ENCODE measurements at regions not wholly inside any gene's neighbourhood (a gene's known extent, or its start where the extent isn't known, plus 50 kb on each side); places are given as distances from the start of the nearest gene placed in this dataset.
"Not testable (repeated sequence)": the region's sequence is repeated elsewhere in the genome, so short reads cannot be mapped to it uniquely, and the experiment has no call there.

DNA sequence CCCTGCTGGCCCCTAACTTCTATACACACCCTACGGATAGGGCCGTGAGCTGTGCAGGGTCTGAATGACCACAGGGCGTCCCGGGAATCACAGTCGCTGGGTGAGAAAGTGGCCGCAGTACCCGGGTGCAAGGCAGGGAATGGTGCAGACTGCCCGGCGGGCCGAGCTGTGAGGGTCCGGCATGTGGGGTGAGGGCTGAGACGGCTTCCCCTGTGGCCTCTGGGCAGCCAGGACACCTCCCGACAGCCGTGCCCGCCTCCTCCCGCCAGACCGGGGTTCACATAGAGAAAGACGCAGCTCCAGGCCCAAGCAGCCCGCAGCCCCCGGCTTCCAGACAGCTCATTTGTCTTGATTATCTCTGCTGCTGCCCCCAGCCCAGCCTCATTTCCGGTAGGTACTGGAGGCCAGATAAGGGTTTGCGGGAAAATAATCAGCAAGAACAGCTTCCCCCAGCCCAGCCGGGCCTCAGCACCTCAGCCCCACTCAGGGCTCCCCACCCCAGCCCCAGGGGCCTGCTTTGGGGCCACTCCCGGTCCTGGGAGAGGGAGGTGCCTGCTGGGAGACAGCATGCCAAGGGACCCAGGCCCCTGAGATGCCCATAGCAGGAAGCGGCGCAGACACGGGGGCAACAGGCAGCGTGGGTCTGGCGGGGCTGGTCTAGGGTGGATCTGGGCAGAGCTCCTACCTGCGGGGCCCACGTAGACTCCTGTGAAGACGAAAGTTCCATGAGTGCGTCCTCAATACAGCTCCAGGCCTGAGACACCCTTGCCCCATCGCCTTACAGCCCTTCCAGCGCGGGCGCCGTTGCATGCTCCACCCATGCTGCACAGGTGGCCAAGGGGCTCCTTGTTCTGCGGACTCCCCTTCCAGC lies 123.1 kb downstream of the BRD1 start:
- in situ Hi-C loops (cut with MboI; ENCODE audit: low pct_unique_long_range_greater_than_20kb in 2 of 9, low sequenced_read_pairs in 9 of 9, unreplicated experiment in 9 of 9): no loop called here
- WGBS, 10 experiments: 0 to 100% (median 84%) methylated on average over 3 to 12 of the region's 39 CpGs; no CpG with 5 or more reads in 7 of the 10 experiments
- no peak overlapping the region for H3K4me3 ChIP-seq
- no peaks in the 10 kb centered on the region for H3K4me1 ChIP-seq (replicated peaks in 1 of 2)
- peak in 3 of 8 experiments; percentile 63 to 80 (median 70) for ATAC-seq (replicated peaks in 6 of 8)
- H3K27ac ChIP-seq: no peak overlapping the region

DNA sequence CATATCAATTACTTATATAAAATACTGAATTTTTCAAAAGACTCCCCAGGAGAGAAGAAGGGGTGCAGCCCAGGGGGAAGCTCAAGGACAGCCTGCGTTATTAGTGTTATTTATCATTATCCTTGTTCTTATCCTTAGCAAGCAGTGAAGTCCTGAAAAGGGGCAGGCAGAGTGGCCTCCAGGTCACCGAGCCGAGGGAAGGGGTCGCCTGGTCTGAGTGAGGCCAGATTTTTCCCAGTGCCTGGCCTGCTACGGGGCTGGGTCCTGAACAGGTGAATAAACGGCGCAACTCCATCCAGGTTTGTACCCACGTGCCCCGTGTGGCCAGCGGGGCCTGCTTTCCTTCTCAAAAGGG lies 123.7 kb downstream of the BRD1 start:
- Histone ChIP-seq H3K27ac (no peak overlapping the region), H3K4me1 (replicated peaks in 1 of 2) (no peaks in the 10 kb centered on the region), H3K4me3 (no peak overlapping the region)
- in situ Hi-C loops (cut with MboI; ENCODE audit: low pct_unique_long_range_greater_than_20kb in 2 of 9, low sequenced_read_pairs in 9 of 9, unreplicated experiment in 9 of 9): no loop called here
- 0 to 80% (median 52%) methylated on average over 1 to 9 of the region's 10 CpGs; no CpG with 5 or more reads in 2 of the 10 experiments for WGBS, 10 experiments
- peak in 3 of 8 experiments; percentile 18 to 32 (median 27) for ATAC-seq (replicated peaks in 6 of 8)

DNA sequence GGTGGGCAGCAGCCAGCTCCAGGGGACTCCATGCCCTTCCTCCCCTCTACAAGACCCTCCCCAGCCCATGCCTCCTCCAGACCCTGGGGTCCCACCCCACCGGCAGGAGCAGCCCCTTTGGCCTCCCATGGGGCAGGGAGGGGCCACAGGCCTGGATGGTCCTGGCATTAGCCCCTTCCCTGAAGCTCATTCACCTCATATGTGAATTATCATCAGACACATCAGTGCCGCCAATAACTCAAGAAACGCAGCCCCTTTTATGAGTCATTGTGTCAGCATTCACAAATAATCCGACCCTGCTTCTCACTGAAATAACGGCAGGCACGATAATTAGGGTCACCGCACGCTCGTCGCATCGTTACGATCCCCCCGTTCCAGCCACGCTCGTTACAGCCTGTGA lies 124.2 kb downstream of the BRD1 start:
- in situ Hi-C loops (cut with MboI; ENCODE audit: low pct_unique_long_range_greater_than_20kb in 2 of 9, low sequenced_read_pairs in 9 of 9, unreplicated experiment in 9 of 9): no loop called here
- WGBS, 10 experiments: 0 to 92% (median 34%) methylated on average over 1 to 13 of the region's 15 CpGs; no CpG with 5 or more reads in 1 of the 10 experiments
- Histone ChIP-seq H3K4me3 (no peak overlapping the region), H3K27ac (no peak overlapping the region), H3K4me1 (replicated peaks in 1 of 2) (no peaks in the 10 kb centered on the region)
- peak in 3 of 8 experiments; percentile 57 to 77 (median 61) for ATAC-seq (replicated peaks in 6 of 8)

DNA sequence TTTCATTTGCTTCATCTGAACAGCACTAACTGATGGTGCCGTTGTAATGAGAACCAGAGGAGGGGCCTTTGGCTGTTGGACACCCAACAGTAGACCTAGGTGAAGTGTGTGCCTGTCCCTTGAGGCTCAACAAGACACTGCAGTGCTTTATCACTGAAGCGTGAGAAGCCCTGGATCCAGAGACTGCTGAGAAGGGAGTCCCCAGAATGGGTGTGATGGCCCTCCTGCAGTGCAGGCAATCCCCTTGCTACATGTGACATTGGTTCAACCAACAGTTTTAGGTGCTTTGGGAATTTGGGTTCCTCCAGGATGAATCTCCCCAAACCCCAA lies 125.6 kb downstream of the BRD1 start:
- Histone ChIP-seq H3K4me1 (replicated peaks in 1 of 2) (no peaks in the 10 kb centered on the region), H3K27ac (no peak overlapping the region), H3K4me3 (no peak overlapping the region)
- 14 to 100% (median 65%) methylated on average over 1 to 2 of the region's 2 CpGs; no CpG with 5 or more reads in 4 of the 10 experiments for WGBS, 10 experiments
- in situ Hi-C loops (cut with MboI; ENCODE audit: low pct_unique_long_range_greater_than_20kb in 2 of 9, low sequenced_read_pairs in 9 of 9, unreplicated experiment in 9 of 9): no loop called here
- ATAC-seq (replicated peaks in 6 of 8): no peak

DNA sequence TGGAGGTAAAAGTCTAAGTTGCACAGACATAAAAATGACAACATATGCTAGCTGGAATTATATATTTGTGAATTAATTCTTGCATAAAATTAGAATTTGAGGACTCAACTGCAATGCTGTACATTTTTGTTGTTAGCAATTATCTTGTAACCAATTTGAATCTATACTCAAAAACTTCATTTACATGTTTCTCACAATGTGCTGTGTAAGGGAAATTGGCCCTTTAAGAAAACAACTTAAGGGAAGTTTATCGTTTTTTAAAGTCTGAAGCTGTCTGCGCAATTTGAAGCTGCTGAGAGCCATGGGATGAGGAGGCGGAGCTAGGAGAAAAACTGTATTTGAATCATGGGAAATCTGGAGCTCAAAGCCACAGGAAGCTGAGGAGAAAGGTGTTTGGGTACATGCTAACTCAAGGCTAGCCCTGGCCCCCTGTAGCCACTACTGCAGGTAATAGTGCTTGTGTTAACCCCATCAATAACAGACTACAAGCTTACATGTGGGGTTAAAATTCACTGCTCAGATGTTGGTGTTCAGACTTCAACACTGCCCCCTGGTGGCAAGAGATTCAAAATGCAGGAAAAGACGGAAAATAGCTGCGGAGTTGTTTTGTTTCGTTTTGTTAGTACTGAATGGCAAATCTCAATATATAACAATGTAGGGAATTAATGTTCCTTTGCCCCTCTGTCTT lies 126.1 kb downstream of the BRD1 start:
- Histone ChIP-seq H3K4me3 (no peak overlapping the region), H3K27ac (no peak overlapping the region), H3K4me1 (replicated peaks in 1 of 2) (no peaks in the 10 kb centered on the region)
- no peak for ATAC-seq (replicated peaks in 6 of 8)
- in situ Hi-C loops (cut with MboI; ENCODE audit: low pct_unique_long_range_greater_than_20kb in 2 of 9, low sequenced_read_pairs in 9 of 9, unreplicated experiment in 9 of 9): no loop called here
- 53 to 100% (median 67%) methylated on average over 1 to 6 of the region's 6 CpGs; no CpG with 5 or more reads in 2 of the 10 experiments for WGBS, 10 experiments

DNA sequence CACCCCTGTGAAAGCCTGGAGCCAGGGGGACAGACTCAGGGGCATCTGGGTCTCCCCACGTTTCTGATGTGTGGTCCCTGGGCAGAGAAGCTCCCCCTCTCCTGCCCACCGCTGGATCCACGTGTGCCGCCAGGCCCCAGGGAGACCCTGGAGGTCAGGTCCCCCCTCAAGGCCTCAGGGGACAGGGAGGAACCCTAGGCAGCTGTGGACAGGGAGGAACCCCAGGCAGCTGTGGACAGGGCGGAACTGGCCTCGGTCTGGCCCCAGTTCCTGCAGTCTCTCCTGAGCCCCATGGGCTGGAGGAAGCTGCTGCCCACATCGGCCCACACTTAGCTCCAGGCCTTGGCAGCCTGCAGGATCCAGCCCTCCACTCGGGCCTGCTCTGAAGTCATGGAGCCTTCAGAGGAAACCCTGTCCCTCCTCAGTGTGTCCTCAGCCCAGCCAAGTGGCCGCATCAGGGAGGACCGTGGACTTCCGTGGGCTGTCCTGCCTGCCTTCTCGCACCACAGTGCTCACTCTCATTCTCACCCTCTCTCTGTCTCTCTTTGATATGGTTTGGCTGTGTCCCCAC lies 127.7 kb downstream of the BRD1 start:
- Histone ChIP-seq H3K27ac (no peak overlapping the region), H3K4me1 (replicated peaks in 1 of 2) (no peaks in the 10 kb centered on the region), H3K4me3 (no peak overlapping the region)
- in situ Hi-C loops (cut with MboI; ENCODE audit: low pct_unique_long_range_greater_than_20kb in 2 of 9, low sequenced_read_pairs in 9 of 9, unreplicated experiment in 9 of 9): no loop called here
- 40 to 92% (median 65%) methylated on average over 1 to 5 of the region's 12 CpGs; no CpG with 5 or more reads in 3 of the 10 experiments for WGBS, 10 experiments
- ATAC-seq (replicated peaks in 6 of 8): no peak

DNA sequence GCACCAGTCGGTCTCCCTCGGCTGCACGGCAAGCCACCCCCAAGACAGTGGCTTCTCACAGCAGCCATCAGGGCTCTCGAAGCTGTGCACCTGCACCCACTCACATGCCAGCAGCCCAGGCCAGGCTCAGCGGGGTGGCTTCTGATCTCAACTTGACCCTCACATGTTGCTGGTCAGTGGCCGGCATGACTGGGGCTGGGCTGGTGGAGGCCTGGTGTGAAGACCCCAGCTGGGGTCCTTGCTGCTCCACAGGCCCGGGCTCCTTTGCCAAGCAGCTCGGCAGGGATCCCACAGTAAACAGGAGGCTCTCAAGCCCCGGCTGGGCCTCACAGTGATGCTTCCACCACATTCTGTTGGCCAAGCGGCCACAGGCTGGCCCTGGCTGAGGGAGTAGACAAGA lies 128.2 kb downstream of the BRD1 start:
- 41 to 77% (median 60%) methylated on average over 2 to 5 of the region's 10 CpGs; no CpG with 5 or more reads in 6 of the 10 experiments for WGBS, 10 experiments
- no peaks in the 10 kb centered on the region for H3K4me1 ChIP-seq (replicated peaks in 1 of 2)
- in situ Hi-C loops (cut with MboI; ENCODE audit: low pct_unique_long_range_greater_than_20kb in 2 of 9, low sequenced_read_pairs in 9 of 9, unreplicated experiment in 9 of 9): no loop called here
- no peak for ATAC-seq (replicated peaks in 6 of 8)
- H3K27ac ChIP-seq: no peak overlapping the region
- H3K4me3 ChIP-seq: no peak overlapping the region

DNA sequence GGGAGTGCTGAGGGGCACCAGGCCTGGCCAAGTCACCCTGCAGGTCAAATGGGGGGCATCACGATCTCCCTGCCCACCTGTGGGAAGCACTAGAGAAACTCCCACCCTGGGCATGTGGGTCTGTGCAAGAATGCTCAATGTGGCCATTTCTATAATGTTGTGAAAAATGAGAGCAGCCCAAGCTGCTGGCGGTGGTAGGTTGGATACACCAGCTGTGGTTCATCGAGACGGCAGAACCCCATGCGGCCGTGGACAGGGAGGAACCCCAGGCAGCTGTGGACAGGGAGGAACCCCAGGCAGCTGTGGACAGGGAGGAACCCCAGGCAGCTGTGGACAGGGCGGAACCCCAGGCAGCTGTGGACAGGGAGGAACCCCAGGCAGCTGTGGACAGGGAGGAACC lies 129.1 kb downstream of the BRD1 start:
- H3K4me3 ChIP-seq; H3K27ac ChIP-seq; in situ Hi-C loops (cut with MboI; ENCODE audit: low pct_unique_long_range_greater_than_20kb in 2 of 9, low sequenced_read_pairs in 9 of 9, unreplicated experiment in 9 of 9); ATAC-seq (replicated peaks in 6 of 8); H3K4me1 ChIP-seq (replicated peaks in 1 of 2): not testable (repeated sequence)
- 0 to 97% (median 25%) methylated on average over 1 to 5 of the region's 7 CpGs; no CpG with 5 or more reads in 5 of the 10 experiments for WGBS, 10 experiments

DNA sequence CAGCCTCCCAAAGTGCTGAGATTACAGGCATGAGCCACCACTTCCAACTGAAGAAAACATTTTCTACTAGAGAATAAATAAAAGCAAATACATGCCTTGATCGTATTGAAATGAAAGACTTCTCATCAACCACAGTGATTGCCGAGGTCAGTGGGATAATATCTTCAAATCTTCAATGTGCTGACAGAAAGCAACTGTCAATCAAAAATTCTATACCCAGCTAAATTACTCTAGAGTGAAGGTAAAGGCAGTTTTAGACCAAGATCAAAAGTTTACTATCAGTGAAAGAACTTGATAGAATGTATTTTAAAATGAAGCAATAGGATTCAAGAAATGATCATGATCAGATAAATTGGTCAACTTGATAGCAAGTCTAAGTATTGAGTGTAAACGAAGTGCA lies 130.6 kb downstream of the BRD1 start:
- H3K4me1 ChIP-seq (replicated peaks in 1 of 2): no peaks in the 10 kb centered on the region
- no peak for ATAC-seq (replicated peaks in 6 of 8)
- no peak overlapping the region for H3K4me3 ChIP-seq
- no peak overlapping the region for H3K27ac ChIP-seq
- WGBS, 10 experiments: 0 to 70% (median 34%) methylated on average over 1 to 3 of the region's 3 CpGs
- in situ Hi-C loops (cut with MboI; ENCODE audit: low pct_unique_long_range_greater_than_20kb in 2 of 9, low sequenced_read_pairs in 9 of 9, unreplicated experiment in 9 of 9): no loop called here

DNA sequence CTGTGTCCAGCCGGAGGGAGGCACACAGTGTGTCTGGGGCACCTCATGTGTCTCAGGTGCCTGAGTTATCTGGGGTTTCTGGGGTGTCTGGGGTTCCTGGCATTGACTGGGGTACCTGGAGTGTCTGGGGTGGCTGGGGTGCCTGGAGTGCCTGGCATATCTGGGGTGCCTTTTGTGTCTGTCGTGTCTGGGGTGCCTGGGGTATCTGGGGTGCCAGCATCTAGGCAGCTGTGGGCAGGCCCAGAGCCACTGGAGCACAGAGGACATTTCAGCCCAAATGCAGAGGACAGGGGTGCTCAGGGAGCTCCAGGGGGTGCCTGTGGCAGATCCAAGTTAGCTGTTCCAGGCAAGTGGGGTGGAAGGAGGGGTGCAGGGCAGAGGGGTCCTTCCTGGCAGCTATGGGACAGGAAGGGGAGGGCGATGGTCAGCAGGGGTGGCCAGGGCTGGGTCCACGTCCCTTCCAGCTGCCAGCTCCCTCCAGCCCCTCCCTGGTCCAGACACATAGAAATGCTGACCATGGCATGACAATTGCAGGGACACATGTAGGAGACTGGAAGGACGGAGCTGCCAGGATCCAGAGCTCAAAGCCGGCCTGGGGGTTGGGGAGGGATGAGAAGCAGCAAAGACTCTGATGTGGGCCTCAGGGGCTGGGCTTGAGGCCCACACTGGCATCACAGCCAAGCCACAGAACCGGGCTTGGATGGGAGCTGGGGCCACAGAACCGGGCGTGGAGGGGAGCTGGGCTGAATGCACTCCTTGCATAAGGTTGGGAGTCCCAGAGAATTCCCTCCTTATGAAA lies 133.0 kb downstream of the BRD1 start:
- Histone ChIP-seq H3K27ac (no peak overlapping the region), H3K4me3 (no peak overlapping the region), H3K4me1 (replicated peaks in 1 of 2) (no peaks in the 10 kb centered on the region)
- 32 to 100% (median 37%) methylated on average over 1 to 2 of the region's 9 CpGs; no CpG with 5 or more reads in 4 of the 10 experiments for WGBS, 10 experiments
- in situ Hi-C loops (cut with MboI; ENCODE audit: low pct_unique_long_range_greater_than_20kb in 2 of 9, low sequenced_read_pairs in 9 of 9, unreplicated experiment in 9 of 9): no loop called here
- no peak for ATAC-seq (replicated peaks in 6 of 8)

DNA sequence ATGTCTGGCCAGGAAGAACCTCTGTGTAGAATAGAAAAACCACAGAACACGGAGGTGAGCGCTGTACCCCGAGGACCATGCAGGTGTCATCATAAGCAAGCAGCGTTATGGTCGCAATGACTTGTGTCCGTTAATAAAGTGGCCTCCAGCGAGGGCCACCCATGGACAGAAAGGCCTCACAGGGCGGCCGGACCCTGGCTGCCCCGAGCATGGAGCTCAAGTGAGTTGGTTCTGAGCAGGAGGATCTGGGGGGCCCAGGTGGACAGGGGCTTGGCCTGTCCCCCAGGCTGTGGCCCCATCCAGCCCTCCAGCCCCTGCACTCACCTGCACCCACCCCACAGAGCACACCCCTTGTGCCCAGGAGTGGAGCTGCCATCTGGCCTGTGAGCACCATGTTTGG lies 133.8 kb downstream of the BRD1 start:
- 40 to 100% (median 70%) methylated on average over 2 to 4 of the region's 10 CpGs; no CpG with 5 or more reads in 6 of the 10 experiments for WGBS, 10 experiments

DNA sequence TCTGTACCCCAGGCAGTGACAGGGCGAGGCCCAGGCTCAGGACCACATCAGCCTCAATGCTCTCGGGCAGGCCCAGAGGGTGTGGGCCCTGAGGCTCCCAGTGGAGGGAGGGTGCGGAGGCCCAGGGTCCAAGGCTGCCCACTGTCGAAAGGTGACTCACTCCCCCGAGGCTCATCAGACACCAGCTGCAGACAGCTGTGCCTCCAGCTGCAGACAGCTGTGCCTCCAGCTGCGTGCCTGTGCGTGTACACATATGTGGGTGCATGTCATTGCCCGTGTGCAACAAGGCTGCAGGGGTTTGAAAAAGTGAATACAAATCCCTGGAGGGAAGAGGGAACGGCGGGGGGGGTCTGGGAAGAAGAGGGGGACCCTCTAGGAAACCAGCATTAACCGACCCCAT lies 134.3 kb downstream of the BRD1 start:
- Histone ChIP-seq H3K4me1 (replicated peaks in 1 of 2) (no peaks in the 10 kb centered on the region), H3K27ac (no peak overlapping the region), H3K4me3 (no peak overlapping the region)
- in situ Hi-C loops (cut with MboI; ENCODE audit: low pct_unique_long_range_greater_than_20kb in 2 of 9, low sequenced_read_pairs in 9 of 9, unreplicated experiment in 9 of 9): no loop called here
- whole genome bisulfite sequencing, 10 experiments: 20 to 75% (median 38%) methylated on average over 1 to 3 of the region's 11 CpGs; no CpG with 5 or more reads in 6 of the 10 experiments
- ATAC-seq (replicated peaks in 6 of 8): peak in 1 of 8 experiments; percentile 28

More for the DNA sequence above, 133.8 kb downstream of the BRD1 start:
- Histone ChIP-seq H3K27ac (no peak overlapping the region), H3K4me3 (no peak overlapping the region), H3K4me1 (replicated peaks in 1 of 2) (no peaks in the 10 kb centered on the region)
- ATAC-seq (replicated peaks in 6 of 8): no peak
- in situ Hi-C loops (cut with MboI; ENCODE audit: low pct_unique_long_range_greater_than_20kb in 2 of 9, low sequenced_read_pairs in 9 of 9, unreplicated experiment in 9 of 9): no loop called here
